Activated CD8-positive, alpha-beta memory T cell treated with anti-CD3 and anti-CD28 coated beads for 4 hours (primary cell): ENCODE measurements at regions not wholly inside any gene's neighbourhood (a gene's known extent, or its start where the extent isn't known, plus 50 kb on each side); places are given as distances from the start of the nearest gene placed in this dataset.

Experiments
- DNase-seq, 2 donors: peaks; one replicate each; pipeline ENCODE4 v3.0.0-alpha.2; 2020; ENCODE audit warnings: low read depth in 2 of 2

- no peak for DNase-seq
Observed at GRCh38 chr11:134577751-134578395, 165.8 kb upstream of the B3GAT1 start.

GRCh38 chr11:134576721-134577171 is 164.7 kb upstream of the B3GAT1 start:
- DNase-seq = no peak

- DNase-seq = no peak
Observed at GRCh38 chr11:134576286-134576685, 164.2 kb upstream of the B3GAT1 start.

- DNase-seq = no peak
Observed at GRCh38 chr11:134575504-134576230, 163.6 kb upstream of the B3GAT1 start.

- DNase-seq = no peak
Observed at GRCh38 chr11:134574947-134575346, 162.9 kb upstream of the B3GAT1 start.

- no peak for DNase-seq
Observed at GRCh38 chr11:134574425-134574824, 162.4 kb upstream of the B3GAT1 start.

- DNase-seq = no peak
Observed at GRCh38 chr11:134573857-134574256, 161.8 kb upstream of the B3GAT1 start.

GRCh38 chr11:134572741-134573675 is 161.0 kb upstream of the B3GAT1 start:
- no peak for DNase-seq

- DNase-seq = no peak
Observed at GRCh38 chr11:134571301-134571700, 159.3 kb upstream of the B3GAT1 start.

GRCh38 chr11:134569195-134569594 is 157.2 kb upstream of the B3GAT1 start:
- DNase-seq = no peak

GRCh38 chr11:134566311-134566710 is 154.3 kb upstream of the B3GAT1 start:
- DNase-seq = no peak

GRCh38 chr11:134565343-134565891 is 153.4 kb upstream of the B3GAT1 start:
- DNase-seq = no peak

- DNase-seq = no peak
Observed at GRCh38 chr11:134564472-134565200, 152.6 kb upstream of the B3GAT1 start.

- DNase-seq = no peak
Observed at GRCh38 chr11:134562941-134563471, 151.0 kb upstream of the B3GAT1 start.

- DNase-seq = no peak
Observed at GRCh38 chr11:134562196-134562595, 150.2 kb upstream of the B3GAT1 start.

GRCh38 chr11:134561331-134561720 is 149.3 kb upstream of the B3GAT1 start:
- no peak for DNase-seq

GRCh38 chr11:134560566-134561330 is 148.7 kb upstream of the B3GAT1 start:
- no peak for DNase-seq

- DNase-seq = no peak
Observed at GRCh38 chr11:134560066-134560465, 148.0 kb upstream of the B3GAT1 start.

- no peak for DNase-seq
Observed at GRCh38 chr11:134559602-134559962, 147.5 kb upstream of the B3GAT1 start.

GRCh38 chr11:134558916-134559601 is 147.0 kb upstream of the B3GAT1 start:
- no peak for DNase-seq
